ENCODE measurements at regions not wholly inside any gene's neighbourhood (a gene's known extent, or its start where the extent isn't known, plus 50 kb on each side); places are given as distances from the start of the nearest gene placed in this dataset.

DNA sequence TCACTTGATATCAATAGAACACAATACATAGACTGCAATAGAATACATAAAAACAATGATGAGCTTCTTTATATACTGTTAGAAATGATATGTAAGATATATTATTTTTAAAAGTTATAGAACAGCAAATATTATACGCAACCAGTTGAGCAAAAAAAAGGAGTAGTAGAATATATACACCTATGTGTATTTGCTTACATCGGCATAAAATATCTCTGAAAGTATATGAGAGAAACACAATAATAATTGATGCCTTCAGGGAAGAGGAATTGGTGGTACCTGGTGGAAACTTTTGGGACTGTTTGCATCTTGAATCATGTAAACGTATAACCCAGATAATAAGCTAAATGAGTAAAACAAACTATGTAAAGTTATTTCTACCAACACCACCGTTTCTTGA, 418.4 kb upstream of the DCN start:
- TF ChIP-seq, protein P1, sequence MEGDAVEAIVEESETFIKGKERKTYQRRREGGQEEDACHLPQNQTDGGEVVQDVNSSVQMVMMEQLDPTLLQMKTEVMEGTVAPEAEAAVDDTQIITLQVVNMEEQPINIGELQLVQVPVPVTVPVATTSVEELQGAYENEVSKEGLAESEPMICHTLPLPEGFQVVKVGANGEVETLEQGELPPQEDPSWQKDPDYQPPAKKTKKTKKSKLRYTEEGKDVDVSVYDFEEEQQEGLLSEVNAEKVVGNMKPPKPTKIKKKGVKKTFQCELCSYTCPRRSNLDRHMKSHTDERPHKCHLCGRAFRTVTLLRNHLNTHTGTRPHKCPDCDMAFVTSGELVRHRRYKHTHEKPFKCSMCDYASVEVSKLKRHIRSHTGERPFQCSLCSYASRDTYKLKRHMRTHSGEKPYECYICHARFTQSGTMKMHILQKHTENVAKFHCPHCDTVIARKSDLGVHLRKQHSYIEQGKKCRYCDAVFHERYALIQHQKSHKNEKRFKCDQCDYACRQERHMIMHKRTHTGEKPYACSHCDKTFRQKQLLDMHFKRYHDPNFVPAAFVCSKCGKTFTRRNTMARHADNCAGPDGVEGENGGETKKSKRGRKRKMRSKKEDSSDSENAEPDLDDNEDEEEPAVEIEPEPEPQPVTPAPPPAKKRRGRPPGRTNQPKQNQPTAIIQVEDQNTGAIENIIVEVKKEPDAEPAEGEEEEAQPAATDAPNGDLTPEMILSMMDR (IDR thresholded peaks at IDR 0.05; ENCODE audit: low read depth, low read length), result no peak
- H3K4me3 ChIP-seq (ENCODE audit: low read depth, low read length), result no peak overlapping the region
- in situ Hi-C loops (cut with HindIII; ENCODE audit: low sequenced_read_pairs), result no loop called here
- no peak for DNase-seq (ENCODE audit: low read depth, low spot score)

DNA sequence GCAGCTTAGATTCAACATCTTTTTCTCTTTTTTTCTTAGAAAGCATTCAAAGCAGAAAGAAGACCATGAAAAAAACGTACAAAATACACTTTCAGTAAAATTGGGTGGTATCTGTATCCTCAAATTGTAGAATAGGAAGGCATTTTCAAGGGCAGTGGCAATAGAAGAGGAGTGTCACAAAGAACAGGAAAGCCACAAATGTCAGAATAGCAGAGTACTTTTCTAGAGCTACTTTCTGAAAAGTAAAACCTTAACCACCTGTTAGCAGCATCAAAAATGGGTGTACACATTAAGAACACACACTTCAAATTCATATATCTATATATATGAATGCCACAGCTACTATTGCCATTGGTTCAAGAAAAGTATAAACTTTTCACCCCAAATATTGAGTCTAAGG, 412.1 kb upstream of the DCN start:
- H3K4me3 ChIP-seq (ENCODE audit: low read depth, low read length), result no peak overlapping the region
- in situ Hi-C loops (cut with HindIII; ENCODE audit: low sequenced_read_pairs), result no loop called here
- DNase-seq (ENCODE audit: low read depth, low spot score), result no peak
- TF ChIP-seq, protein P1 (IDR thresholded peaks at IDR 0.05; ENCODE audit: low read depth, low read length), result no peak

- DNase-seq (ENCODE audit: low read depth, low spot score), result no peak
- in situ Hi-C loops (cut with HindIII; ENCODE audit: low sequenced_read_pairs), result no loop called here
- TF ChIP-seq, protein P1 (IDR thresholded peaks at IDR 0.05; ENCODE audit: low read depth, low read length), result no peak
- H3K4me3 ChIP-seq (ENCODE audit: low read depth, low read length), result no peak overlapping the region
These were observed 409.0 kb upstream of the DCN start for GRCh38 chr12:91591639-91591987.

- TF ChIP-seq, protein P1 (IDR thresholded peaks at IDR 0.05; ENCODE audit: low read depth, low read length), result no peak
- DNase-seq (ENCODE audit: low read depth, low spot score), result no peak
- in situ Hi-C loops (cut with HindIII; ENCODE audit: low sequenced_read_pairs), result no loop called here
- H3K4me3 ChIP-seq (ENCODE audit: low read depth, low read length), result no peak overlapping the region
These were observed 408.5 kb upstream of the DCN start for GRCh38 chr12:91590966-91591638.

GRCh38 chr12:91588874-91589454, 406.3 kb upstream of the DCN start:
- in situ Hi-C loops (cut with HindIII; ENCODE audit: low sequenced_read_pairs), result no loop called here
- TF ChIP-seq, protein P1 (IDR thresholded peaks at IDR 0.05; ENCODE audit: low read depth, low read length), result no peak
- no peak for DNase-seq (ENCODE audit: low read depth, low spot score)

GRCh38 chr12:91586015-91586414, 403.4 kb upstream of the DCN start:
- TF ChIP-seq, protein P1 (IDR thresholded peaks at IDR 0.05; ENCODE audit: low read depth, low read length), result no peak
- no peak overlapping the region for H3K4me3 ChIP-seq (ENCODE audit: low read depth, low read length)
- in situ Hi-C loops (cut with HindIII; ENCODE audit: low sequenced_read_pairs), result no loop called here
- no peak for DNase-seq (ENCODE audit: low read depth, low spot score)

More at GRCh38 chr12:91588874-91589454, 406.3 kb upstream of the DCN start:
- H3K4me3 ChIP-seq (ENCODE audit: low read depth, low read length), result no peak overlapping the region
